Neural cell (in vitro differentiated cells): ENCODE measurements at regions not wholly inside any gene's neighbourhood (a gene's known extent, or its start where the extent isn't known, plus 50 kb on each side); places are given as distances from the start of the nearest gene placed in this dataset.

Source experiments
- H2AFZ ChIP-seq: fragments of 200-600, 300-800 bp; sonication (generic), shearing (Covaris generic); 2 replicates; pipeline ENCODE4 v1.6.0; 2014; ENCODE audit warnings: low read depth, mild to moderate bottlenecking, antibody characterized with exemption, low read length, moderate library complexity
- H3F3A ChIP-seq: fragments of 200-600 bp; shearing (Covaris generic); 2 replicates; pipeline ENCODE4 v1.6.1; 2016; ENCODE audit warnings: mild to moderate bottlenecking, moderate library complexity, mixed read lengths, antibody characterized with exemption, low read length; ENCODE audit not compliant: insufficient read depth, poor library complexity, severe bottlenecking
- H3K27ac ChIP-seq: fragments of 200-600, 300-800 bp; sonication (generic), shearing (Covaris generic); 2 replicates; pipeline ENCODE4 v1.5.1; 2014; ENCODE audit warnings: mild to moderate bottlenecking, low read length, moderate library complexity
- H3K27me3 ChIP-seq: fragments of 300-800, 200-600 bp; sonication (generic), shearing (Covaris generic); 2 replicates; pipeline ENCODE4 v1.6.0; 2014; ENCODE audit warnings: mild to moderate bottlenecking, low read depth, low read length, moderate library complexity; ENCODE audit not compliant: insufficient read depth
- H3K36me3 ChIP-seq: fragments of 300-800, 200-600 bp; sonication (generic), shearing (Covaris generic); 2 replicates; pipeline ENCODE4 v1.5.1; 2014; ENCODE audit warnings: mild to moderate bottlenecking, antibody characterized with exemption, low read length, moderate library complexity; ENCODE audit not compliant: insufficient read depth
- H3K4me2 ChIP-seq: fragments of 300-800, 200-600 bp; sonication (generic), shearing (Covaris generic); 2 replicates; pipeline ENCODE4 v1.6.0; 2014; ENCODE audit warnings: mild to moderate bottlenecking, low read length
- H3K4me3 ChIP-seq: fragments of 300-800, 200-600 bp; sonication (generic), shearing (Covaris generic); 2 replicates; pipeline ENCODE4 v1.5.1; 2014; ENCODE audit warnings: mild to moderate bottlenecking, low read length, moderate library complexity
- H3K79me2 ChIP-seq: fragments of 200-600 bp; shearing (Covaris generic); replicated peaks from 2 replicates; pipeline ENCODE4 v1.6.0; 2014; ENCODE audit warnings: mild to moderate bottlenecking, low read length, moderate library complexity; ENCODE audit not compliant: insufficient read depth
- H3K9ac ChIP-seq: fragments of 300-800, 200-600 bp; sonication (generic), shearing (Covaris generic); 2 replicates; pipeline ENCODE4 v1.6.1; 2016; ENCODE audit warnings: mild to moderate bottlenecking, low read length, mixed read lengths
- H3K9me2 ChIP-seq: fragments of 200-600 bp; shearing (Covaris generic); 2 replicates; pipeline ENCODE4 v1.6.1; 2016; ENCODE audit warnings: mild to moderate bottlenecking, low read length, mixed read lengths; ENCODE audit not compliant: insufficient read depth
- H3K9me3 ChIP-seq: fragments of 200-600, 300-800 bp; sonication (generic), shearing (Covaris generic); 2 replicates; pipeline ENCODE4 v1.6.1; 2016; ENCODE audit warnings: mild to moderate bottlenecking, mixed run types, low read length, moderate library complexity, mixed read lengths
- H4K20me1 ChIP-seq: fragments of 200-600 bp; shearing (Covaris generic); 2 replicates; pipeline ENCODE4 v1.6.1; 2016; ENCODE audit warnings: mild to moderate bottlenecking, mixed run types; ENCODE audit not compliant: insufficient read depth
- EP300 ChIP-seq: fragments of 450-650 bp; conservative IDR thresholded peaks from 2 replicates; pipeline ENCODE4 v1.6.1; 2014; ENCODE audit warnings: antibody characterized with exemption, mild to moderate bottlenecking, moderate library complexity; ENCODE audit not compliant: poor library complexity, severe bottlenecking
- EZH2 ChIP-seq: fragments of 200-600, 300-800 bp; shearing (Covaris generic), sonication (generic); IDR thresholded peaks from 2 replicates; pipeline ENCODE4 v1.6.1; 2014; ENCODE audit warnings: antibody characterized with exemption, low read length, borderline replicate concordance, mild to moderate bottlenecking; ENCODE audit not compliant: insufficient read depth, poor library complexity, severe bottlenecking
- MXI1 ChIP-seq: fragments of 450-650 bp; conservative IDR thresholded peaks from 2 replicates; pipeline ENCODE4 v1.6.1; 2014; ENCODE audit warnings: antibody characterized with exemption, mild to moderate bottlenecking; ENCODE audit not compliant: poor library complexity, severe bottlenecking
- POLR2AphosphoS5 ChIP-seq: IDR thresholded peaks from 2 replicates; pipeline ENCODE4 v1.6.1; 2012
- RAD21 ChIP-seq: fragments of 450-650 bp; conservative IDR thresholded peaks from 2 replicates; pipeline ENCODE4 v1.6.1; 2014; ENCODE audit warnings: antibody characterized with exemption, mild to moderate bottlenecking, moderate library complexity
- REST ChIP-seq: IDR thresholded peaks from 2 replicates; pipeline ENCODE4 v1.6.1; 2012; ENCODE audit warnings: borderline replicate concordance
- SMC3 ChIP-seq: fragments of 450-650 bp; conservative IDR thresholded peaks from 2 replicates; pipeline ENCODE4 v1.6.1; 2014; ENCODE audit warnings: antibody characterized with exemption, mild to moderate bottlenecking, moderate library complexity; ENCODE audit not compliant: poor library complexity
- TAF1 ChIP-seq: IDR thresholded peaks from 2 replicates; pipeline ENCODE4 v1.6.1; 2012; ENCODE audit warnings: low read depth
- TF ChIP-seq, protein P1 (sequence below): fragments of 450-650 bp; IDR thresholded peaks from 2 replicates; pipeline ENCODE4 v1.5.1; 2014; ENCODE audit warnings: antibody characterized with exemption, mild to moderate bottlenecking, moderate library complexity; ENCODE audit not compliant: poor library complexity, severe bottlenecking

DNA sequence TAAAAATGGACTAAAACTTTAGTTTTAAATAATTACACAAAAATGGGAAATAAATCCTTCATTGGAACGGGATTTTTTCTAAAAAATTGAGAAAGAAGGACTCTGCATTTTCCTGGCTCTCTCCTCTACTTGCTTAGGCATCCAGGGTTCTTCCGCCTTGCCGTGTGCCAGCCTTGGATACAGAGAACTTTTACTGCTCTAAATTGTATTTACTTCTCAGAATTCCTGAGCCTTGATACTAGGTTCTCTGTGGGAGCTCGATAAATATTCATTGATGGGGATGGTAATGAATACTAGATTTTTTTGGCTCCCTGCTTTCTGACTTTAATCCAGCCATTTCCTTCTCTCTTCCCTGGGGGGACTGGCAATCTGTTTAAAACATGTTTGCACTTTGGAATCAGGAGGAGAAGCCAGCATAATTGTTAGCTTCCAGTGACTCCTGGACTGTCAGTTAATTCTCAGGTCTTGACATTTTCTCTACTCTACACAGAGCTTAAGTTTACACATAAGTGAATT is 746.1 kb upstream of the LRRTM1 start:
- Histone ChIP-seq H3K4me2 (no peak overlapping the region), H2AFZ (no peak overlapping the region)
- no peak for TF ChIP-seq RAD21
- no peak for TF ChIP-seq POLR2AphosphoS5
- TF ChIP-seq SMC3, result no peak
- no peak for TF ChIP-seq TAF1
- TF ChIP-seq REST, result no peak
- TF ChIP-seq, protein P1, sequence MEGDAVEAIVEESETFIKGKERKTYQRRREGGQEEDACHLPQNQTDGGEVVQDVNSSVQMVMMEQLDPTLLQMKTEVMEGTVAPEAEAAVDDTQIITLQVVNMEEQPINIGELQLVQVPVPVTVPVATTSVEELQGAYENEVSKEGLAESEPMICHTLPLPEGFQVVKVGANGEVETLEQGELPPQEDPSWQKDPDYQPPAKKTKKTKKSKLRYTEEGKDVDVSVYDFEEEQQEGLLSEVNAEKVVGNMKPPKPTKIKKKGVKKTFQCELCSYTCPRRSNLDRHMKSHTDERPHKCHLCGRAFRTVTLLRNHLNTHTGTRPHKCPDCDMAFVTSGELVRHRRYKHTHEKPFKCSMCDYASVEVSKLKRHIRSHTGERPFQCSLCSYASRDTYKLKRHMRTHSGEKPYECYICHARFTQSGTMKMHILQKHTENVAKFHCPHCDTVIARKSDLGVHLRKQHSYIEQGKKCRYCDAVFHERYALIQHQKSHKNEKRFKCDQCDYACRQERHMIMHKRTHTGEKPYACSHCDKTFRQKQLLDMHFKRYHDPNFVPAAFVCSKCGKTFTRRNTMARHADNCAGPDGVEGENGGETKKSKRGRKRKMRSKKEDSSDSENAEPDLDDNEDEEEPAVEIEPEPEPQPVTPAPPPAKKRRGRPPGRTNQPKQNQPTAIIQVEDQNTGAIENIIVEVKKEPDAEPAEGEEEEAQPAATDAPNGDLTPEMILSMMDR, result no peak
- no peak for TF ChIP-seq EP300
- no peak for TF ChIP-seq MXI1
- no peak for TF ChIP-seq EZH2

GRCh38 chr2:81043681-81044080 is 739.1 kb upstream of the LRRTM1 start:
- Histone ChIP-seq H3K4me2 (no peak overlapping the region), H3K4me3 (no peak overlapping the region), H3K9me2 (no peaks in the 10 kb centered on the region), H4K20me1 (no peaks in the 10 kb centered on the region), H3K36me3 (no peaks in the 10 kb centered on the region), H3K9ac (no peak overlapping the region), H3K9me3 (no peaks in the 10 kb centered on the region), H3F3A (no peaks in the 10 kb centered on the region), H3K27me3 (no peaks in the 10 kb centered on the region), H3K79me2 (no peaks in the 10 kb centered on the region), H3K27ac (no peak overlapping the region), H2AFZ (no peak overlapping the region)
- TF ChIP-seq RAD21 (no peak), SMC3 (no peak), REST (no peak), POLR2AphosphoS5 (no peak), EP300 (no peak)
- TF ChIP-seq, protein P1, result no peak

More for the DNA sequence above, 746.1 kb upstream of the LRRTM1 start:
- Histone ChIP-seq H3K9me3 (no peaks in the 10 kb centered on the region), H3K36me3 (no peaks in the 10 kb centered on the region), H3K9me2 (no peaks in the 10 kb centered on the region), H3K9ac (no peak overlapping the region), H3K79me2 (no peaks in the 10 kb centered on the region), H3K27ac (no peak overlapping the region), H3K27me3 (no peaks in the 10 kb centered on the region), H4K20me1 (no peaks in the 10 kb centered on the region), H3F3A (no peaks in the 10 kb centered on the region), H3K4me3 (no peak overlapping the region)
